ENCODE measurements at regions not wholly inside any gene's neighbourhood (a gene's known extent, or its start where the extent isn't known, plus 50 kb on each side); places are given as distances from the start of the nearest gene placed in this dataset.

GRCh38 chr5:168015506-168015905 lies 275.9 kb upstream of the WWC1 start:
- Mint-ChIP-seq H3K4me3 (no peak overlapping the region), H3K27ac (no peak overlapping the region), H3K27me3 (ENCODE audit: low read depth in 3 of 3) (peaks cover 0 to 7% (median 5%) of the 10 kb centered on the region in 3 donors), H3K36me3 (no peaks in the 10 kb centered on the region), H3K4me1 (no peaks in the 10 kb centered on the region), H3K9me3 (no peaks in the 10 kb centered on the region)
- DNase-seq = no peak
- H3K9ac ChIP-seq (ENCODE audit: insufficient read depth, low read length, poor library complexity, severe bottlenecking) = no peak overlapping the region
- no peak overlapping the region for H3K4me2 ChIP-seq (replicated peaks; ENCODE audit: extremely low read depth, low read length, poor library complexity, severe bottlenecking)
- H2AFZ ChIP-seq (ENCODE audit: insufficient read depth, low read depth, low read length, poor library complexity, severe bottlenecking) = no peak overlapping the region
- H3K27ac ChIP-seq (ENCODE audit: low read depth in 1 of 2, low read length in 2 of 2) = no peak overlapping the region
- no peaks in the 10 kb centered on the region for H3K36me3 ChIP-seq (replicated peaks in 1 of 2; ENCODE audit: control insufficient read depth in 1 of 2, insufficient read depth in 2 of 2, low read length in 2 of 2)
- no peaks in the 10 kb centered on the region for H4K20me1 ChIP-seq (ENCODE audit: insufficient read depth, low read length)
- intact Hi-C loops (cut with micrococcal nuclease) = no loop called here
- WGBS (ENCODE audit: insufficient coverage) = 97% methylated on average over 5 of the region's 7 CpGs
- H3K4me3 ChIP-seq (replicated peaks in 1 of 3; ENCODE audit: low read depth in 2 of 3, low read length in 3 of 3) = no peak overlapping the region
- TF ChIP-seq CTCF (IDR thresholded peaks at IDR 0.05) = no peak
- H3K79me2 ChIP-seq (ENCODE audit: insufficient read depth, low read length) = no peaks in the 10 kb centered on the region
- no peaks in the 10 kb centered on the region for H3K9me3 ChIP-seq (replicated peaks in 1 of 2; ENCODE audit: control insufficient read depth in 1 of 2, insufficient read depth in 1 of 2, low read length in 2 of 2)
- no peaks in the 10 kb centered on the region for H3K4me1 ChIP-seq (ENCODE audit: control insufficient read depth in 1 of 2, insufficient read depth in 2 of 2, low read length in 2 of 2)
- peaks cover 2 to 4% of the 10 kb centered on the region in 2 donors for H3K27me3 ChIP-seq (ENCODE audit: control insufficient read depth in 2 of 2, insufficient read depth in 2 of 2, low read length in 2 of 2)

GRCh38 chr5:168017313-168017712 lies 274.1 kb upstream of the WWC1 start:
- no peak for TF ChIP-seq CTCF (IDR thresholded peaks at IDR 0.05)
- intact Hi-C loops (cut with micrococcal nuclease) = no loop called here
- no peak overlapping the region for H3K27ac Mint-ChIP-seq

More at GRCh38 chr5:168017313-168017712, 274.1 kb upstream of the WWC1 start:
- no peak overlapping the region for H3K4me3 ChIP-seq (replicated peaks in 1 of 3; ENCODE audit: low read depth in 2 of 3, low read length in 3 of 3)
- H3K27me3 Mint-ChIP-seq (ENCODE audit: low read depth in 3 of 3) = peaks cover 0 to 9% (median 7%) of the 10 kb centered on the region in 3 donors
- no peaks in the 10 kb centered on the region for H3K79me2 ChIP-seq (ENCODE audit: insufficient read depth, low read length)
- H3K27me3 ChIP-seq (ENCODE audit: control insufficient read depth in 2 of 2, insufficient read depth in 2 of 2, low read length in 2 of 2) = peaks cover 4 to 6% of the 10 kb centered on the region in 2 donors
- H3K4me3 Mint-ChIP-seq = no peak overlapping the region
- H3K9me3 Mint-ChIP-seq = no peaks in the 10 kb centered on the region
- H3K4me1 ChIP-seq (ENCODE audit: control insufficient read depth in 1 of 2, insufficient read depth in 2 of 2, low read length in 2 of 2) = no peaks in the 10 kb centered on the region
- no peaks in the 10 kb centered on the region for H3K36me3 Mint-ChIP-seq
- H3K36me3 ChIP-seq (replicated peaks in 1 of 2; ENCODE audit: control insufficient read depth in 1 of 2, insufficient read depth in 2 of 2, low read length in 2 of 2) = no peaks in the 10 kb centered on the region
- no peak overlapping the region for H3K4me2 ChIP-seq (replicated peaks; ENCODE audit: extremely low read depth, low read length, poor library complexity, severe bottlenecking)
- no peak overlapping the region for H2AFZ ChIP-seq (ENCODE audit: insufficient read depth, low read depth, low read length, poor library complexity, severe bottlenecking)
- DNase-seq = no peak
- no peaks in the 10 kb centered on the region for H3K4me1 Mint-ChIP-seq
- H3K9ac ChIP-seq (ENCODE audit: insufficient read depth, low read length, poor library complexity, severe bottlenecking) = no peak overlapping the region
- H3K27ac ChIP-seq (ENCODE audit: low read depth in 1 of 2, low read length in 2 of 2) = no peak overlapping the region
- H4K20me1 ChIP-seq (ENCODE audit: insufficient read depth, low read length) = no peaks in the 10 kb centered on the region
- H3K9me3 ChIP-seq (replicated peaks in 1 of 2; ENCODE audit: control insufficient read depth in 1 of 2, insufficient read depth in 1 of 2, low read length in 2 of 2) = no peaks in the 10 kb centered on the region
- 64% methylated on average over 3 of the region's 3 CpGs for WGBS (ENCODE audit: insufficient coverage)

All from CD14-positive monocyte (primary cell).